GM18508 (cell line): ENCODE measurements at regions not wholly inside any gene's neighbourhood (a gene's known extent, or its start where the extent isn't known, plus 50 kb on each side); places are given as distances from the start of the nearest gene placed in this dataset.

Experiments
- ATAC-seq: cut with Tn5 transposase; IDR thresholded peaks from one replicate; pipeline ENCODE4 v1.9.1; 2021; ENCODE audit warnings: moderate number of reproducible peaks; ENCODE audit not compliant: insufficient read depth, unreplicated experiment

DNA sequence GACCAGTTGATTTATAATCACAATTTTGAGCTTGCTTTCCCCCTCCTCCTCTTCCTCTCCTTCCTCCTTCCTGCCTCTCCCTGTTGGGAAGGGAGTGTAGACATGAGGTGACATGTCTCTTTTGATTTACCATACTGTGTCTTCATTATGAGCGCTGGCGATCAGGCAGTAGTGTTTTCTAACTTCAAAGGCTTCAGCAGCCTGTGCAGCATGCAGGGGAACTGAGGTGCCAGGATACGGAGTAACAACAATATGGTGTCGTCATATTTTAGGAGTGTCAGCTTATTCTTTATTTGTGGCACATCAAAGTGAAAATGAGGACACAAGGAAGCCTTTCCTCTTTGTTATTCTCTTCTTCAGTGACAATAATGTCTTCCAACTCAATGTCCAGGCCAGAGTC lies 864.2 kb downstream of the SLC4A3 start:
- no peak for ATAC-seq

DNA sequence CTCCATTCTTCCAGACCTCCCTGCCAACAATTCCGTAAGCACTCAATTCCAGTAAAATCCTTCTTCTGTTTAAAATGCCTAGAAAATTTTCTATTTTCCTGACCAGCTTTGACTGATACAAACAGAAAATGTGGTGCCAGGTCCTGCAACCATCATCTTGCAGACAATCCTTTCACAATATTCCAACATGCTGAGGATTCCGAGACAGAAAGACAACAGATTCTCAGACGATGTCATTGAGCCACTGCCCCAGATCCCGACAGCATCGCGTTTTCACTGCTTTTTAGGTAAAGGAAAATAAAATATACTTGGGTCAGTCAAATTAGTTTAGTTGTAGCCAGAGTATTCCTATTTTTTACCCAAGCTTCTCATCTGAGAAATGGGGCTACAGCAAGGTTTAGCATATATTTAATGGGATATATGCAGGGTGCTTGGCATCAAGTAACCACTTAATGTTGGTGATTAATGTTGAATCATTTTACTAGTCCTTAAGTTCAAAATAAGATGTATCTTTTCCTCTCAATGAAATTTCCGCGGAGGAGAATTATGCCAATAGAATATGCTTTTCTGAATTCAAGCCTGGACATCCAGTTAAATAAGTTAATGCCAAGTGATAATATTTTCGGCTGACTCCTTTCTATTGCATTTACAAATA lies 866.6 kb downstream of the SLC4A3 start:
- no peak for ATAC-seq

DNA sequence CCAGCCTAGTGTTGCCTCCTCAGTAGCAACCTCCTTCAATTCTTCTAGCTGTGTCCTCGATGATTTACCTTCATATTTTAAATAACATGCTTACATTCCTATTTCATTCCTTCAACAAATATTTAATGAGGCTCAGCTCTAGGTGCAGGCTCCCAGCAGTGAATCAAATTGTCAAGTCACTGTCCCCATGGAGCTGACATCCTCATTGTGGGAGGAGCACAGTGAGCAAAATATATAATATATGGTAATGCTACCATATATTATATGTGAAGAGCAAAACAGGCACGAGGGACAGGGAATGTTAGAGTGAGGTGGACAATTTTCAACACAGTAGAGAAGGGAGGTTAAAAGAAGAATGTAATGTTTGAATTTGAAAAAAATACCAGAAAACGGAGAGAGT lies 869.1 kb downstream of the SLC4A3 start:
- ATAC-seq, result no peak

DNA sequence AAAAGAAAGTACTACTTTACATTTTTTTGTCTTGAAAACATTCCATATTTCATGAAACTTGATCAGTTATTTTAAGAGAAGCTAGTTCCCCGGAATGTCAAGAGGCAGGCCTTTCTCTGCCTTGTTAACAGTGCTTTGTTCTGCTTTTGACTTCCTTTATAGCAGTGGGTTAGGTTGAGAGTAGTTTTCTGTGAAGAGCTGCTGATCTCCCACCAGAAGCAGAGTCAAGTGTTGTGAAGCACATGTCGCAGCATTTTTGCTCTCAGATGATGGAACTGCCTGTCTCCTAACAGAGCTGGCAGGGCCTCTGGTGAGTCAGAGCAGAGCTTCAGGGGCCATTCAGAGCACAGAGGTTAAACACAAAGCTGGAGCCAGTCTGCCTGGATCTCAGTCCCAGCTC lies 871.8 kb downstream of the SLC4A3 start:
- no peak for ATAC-seq

DNA sequence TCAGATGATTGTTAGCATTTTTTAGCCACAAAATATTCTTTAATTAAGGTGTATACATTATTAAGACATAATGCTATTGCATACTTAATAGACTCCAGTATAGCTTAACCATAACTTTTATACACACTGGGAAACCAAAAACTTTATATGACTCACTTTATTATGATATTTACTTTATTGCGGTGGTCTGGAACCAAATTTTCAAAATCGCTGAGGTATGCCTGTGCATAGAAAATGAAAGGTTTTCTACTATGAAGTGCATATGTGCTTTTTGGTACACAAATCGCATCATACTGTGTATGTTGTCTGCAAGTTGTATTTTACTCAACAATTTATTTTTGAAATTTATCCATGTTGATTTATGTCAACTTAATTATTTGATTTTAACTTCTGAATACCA lies 875.1 kb downstream of the SLC4A3 start:
- no peak for ATAC-seq

DNA sequence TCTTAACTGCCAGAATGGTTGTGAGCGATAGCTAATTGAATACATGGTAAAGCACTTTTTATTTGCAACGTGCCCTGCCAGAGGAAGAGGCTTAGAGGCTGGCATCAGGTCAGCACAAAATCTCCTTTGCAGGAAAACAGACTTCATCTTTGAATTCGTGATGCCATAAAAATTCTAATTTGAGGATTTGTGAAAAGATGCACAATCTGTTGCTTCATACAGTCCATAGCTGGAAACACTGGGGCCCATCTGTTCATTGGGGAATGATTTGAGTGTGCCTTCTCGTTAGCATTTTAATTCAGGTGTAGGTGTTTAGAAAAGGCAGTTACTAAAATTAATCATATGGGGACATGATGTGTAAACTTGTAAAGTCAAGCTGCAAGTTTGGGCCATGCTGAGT lies 876.0 kb downstream of the SLC4A3 start:
- ATAC-seq, result no peak

DNA sequence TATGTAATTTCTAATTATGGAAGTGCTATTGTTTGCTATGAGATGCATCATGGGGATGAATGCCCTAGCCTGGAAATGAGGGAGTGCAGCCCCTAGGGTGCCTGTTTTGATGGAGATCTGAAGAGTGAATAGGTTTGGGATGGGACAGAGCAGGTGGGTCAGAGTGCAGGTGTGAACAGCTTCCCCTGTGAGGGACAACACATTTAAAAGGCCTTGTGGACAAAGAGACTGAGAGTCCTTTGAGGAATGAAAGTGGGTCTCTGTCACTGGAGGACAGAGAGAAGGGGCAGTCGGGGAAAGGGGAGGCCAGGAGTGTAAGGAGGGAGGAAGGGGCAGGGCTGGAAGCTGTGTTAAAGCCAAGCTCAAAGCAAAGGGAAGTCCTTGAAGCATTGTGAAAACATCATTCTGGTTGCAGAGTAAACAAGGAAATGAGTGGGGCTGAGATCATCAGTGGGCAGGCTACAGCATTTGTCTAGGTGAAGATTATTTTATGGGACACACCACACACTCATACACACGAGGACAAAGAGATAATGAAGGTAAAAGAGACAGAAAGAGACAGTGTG lies 877.6 kb downstream of the SLC4A3 start:
- no peak for ATAC-seq

DNA sequence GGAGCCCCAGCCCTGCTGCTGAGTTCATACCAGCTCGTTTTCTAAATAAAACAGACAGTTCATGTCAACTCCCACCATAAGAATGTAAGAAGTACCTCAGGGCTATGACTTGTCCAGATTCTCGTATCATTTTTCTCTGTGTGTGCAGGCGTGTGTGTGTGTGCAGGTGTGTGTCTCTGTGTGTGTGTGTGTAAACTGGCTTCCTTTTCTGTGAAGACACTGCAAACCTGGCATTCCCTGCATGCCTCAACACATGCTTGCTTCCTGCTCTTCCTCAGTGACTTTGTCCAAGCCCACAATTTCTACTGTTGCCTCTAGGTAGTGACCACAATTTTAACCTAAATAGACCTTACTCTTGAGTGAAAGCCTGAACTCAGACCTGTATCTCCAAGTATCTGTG lies 879.0 kb downstream of the SLC4A3 start:
- no peak for ATAC-seq

DNA sequence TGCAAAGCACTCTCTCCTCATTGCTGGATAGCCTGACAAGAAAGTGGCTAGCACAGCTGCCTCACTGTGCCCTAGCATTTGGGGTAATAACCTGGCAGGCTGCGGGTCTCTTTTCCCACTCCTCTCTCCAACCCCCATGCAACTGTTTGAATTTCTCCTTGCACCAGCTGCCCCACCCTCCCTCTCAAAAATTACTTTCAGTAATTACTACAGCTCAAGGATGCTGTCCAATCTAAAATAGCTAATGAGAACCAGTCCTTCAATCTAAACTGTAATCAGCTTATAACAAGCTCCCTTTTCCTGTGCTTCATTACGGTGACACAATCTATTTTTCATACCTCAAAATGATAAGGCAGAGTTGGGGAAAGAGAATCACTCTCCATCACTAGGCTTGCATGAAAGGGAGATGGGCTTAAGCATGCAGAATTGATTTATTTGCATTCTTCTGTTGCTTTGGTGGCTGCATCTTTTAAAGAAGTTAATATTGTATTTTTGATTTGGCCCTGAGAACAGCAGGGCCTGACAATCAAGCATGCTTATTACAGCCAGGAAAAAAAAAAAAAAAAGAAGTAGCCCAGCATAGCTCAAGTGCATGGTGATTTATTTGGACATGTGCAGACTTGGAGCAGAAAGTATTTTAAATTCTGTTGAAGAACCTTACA lies 881.8 kb downstream of the SLC4A3 start:
- ATAC-seq, result no peak

DNA sequence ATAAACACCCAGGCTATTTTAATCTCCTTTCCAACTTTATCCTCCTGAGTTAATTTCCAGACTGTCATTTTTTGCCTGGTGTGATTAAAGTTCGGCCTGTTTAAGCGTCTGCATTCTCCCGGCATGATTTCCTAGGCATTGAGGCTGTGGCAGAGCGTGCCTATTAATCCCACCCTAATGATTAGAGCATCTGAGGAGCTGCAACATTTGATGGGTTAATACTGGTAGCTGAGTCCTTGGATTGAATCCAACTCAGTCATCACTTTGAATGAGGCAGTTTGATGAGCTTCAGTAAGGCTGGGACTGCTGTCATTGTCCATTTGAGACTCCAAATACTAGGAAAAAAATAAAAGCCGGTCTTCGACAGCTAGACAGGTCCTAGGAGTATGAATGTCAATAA lies 882.5 kb downstream of the SLC4A3 start:
- no peak for ATAC-seq

DNA sequence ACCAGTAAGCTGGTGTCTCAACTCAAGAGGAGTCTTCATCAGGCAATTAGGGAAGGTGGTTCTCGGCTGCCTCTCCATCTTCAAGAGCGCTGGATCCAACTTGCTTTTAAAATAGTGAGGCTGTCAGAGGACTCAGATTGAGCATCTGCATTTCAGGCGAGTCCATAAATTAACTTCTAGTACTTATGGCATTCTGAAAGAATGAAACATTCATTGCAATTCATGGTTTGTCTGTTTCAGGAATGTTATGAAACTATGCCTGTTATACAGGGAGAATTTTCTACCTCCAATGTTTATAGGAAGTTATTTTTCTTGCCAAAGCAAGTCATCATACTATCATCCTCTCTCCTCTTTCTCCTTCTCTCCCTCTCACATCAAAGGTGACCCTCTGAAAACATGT lies 883.2 kb downstream of the SLC4A3 start:
- ATAC-seq, result no peak

DNA sequence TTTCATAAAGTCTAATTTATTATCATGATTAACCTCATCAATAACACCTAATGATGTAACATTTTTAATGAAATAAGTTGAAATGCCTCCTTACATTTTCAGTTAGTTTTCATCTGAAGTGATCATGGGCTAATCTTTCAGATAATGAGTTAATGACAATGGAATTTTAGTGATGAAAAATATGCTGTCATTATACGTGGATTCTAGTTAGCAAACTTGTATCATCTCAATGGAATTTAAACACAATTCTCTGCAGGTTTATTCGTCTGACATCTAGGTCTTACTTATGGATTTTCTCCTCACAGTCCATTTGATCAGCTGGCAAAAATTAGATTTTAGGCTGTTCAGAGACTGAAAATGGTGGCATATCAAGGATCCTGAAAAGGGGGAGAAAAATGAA lies 885.0 kb downstream of the SLC4A3 start:
- ATAC-seq, result no peak

DNA sequence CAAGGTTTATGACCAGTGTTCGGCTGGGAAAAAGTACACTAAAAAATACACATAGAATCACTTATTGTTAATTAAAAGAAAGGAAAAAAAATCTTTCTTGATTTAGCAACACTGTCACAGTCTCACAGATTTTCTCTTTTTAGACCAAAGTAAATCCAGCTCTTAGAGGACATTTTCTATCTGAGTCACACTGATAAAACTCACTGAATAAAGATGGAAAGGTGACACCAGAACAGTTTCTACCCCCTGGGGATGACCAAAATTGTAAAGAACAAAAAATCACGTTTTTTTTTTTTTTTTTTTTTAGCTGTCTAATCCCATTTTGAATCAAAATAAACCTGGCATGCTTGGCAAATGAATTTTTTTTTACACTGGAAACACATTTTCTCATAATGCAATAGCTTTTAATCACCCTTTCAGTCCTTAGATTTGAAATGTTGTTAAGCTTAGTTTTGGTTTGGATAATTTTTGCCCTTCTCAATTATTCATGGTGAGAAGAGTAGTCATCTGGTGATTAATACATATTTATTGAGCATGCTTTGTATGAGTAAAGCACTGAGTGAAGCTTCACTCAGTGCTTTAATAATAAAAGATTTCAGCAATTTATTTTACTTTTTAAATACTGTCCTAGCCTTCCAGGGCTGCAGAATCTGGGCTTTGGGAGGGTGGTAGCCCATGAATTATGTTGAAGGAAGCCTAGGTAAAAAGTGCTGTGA lies 886.3 kb downstream of the SLC4A3 start:
- no peak for ATAC-seq

DNA sequence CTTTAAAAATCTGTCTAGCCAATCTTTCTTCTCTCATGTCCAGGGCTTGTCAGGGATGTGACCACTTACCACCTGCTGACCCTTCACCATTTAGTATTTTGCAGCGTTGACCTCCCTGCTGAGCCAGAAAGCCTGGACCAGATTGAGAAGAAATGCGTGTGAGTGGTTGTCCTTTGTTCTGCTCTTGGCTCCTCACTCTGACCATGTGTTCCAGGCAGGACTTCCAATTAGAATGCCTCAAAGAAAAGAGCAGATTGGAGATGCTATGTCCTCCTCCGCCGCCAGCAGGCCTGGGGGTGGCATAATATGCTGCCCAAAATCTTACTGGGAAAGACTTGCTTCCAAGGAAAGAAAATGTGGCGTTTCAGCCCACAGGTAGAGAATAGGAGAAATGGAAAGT lies 894.1 kb downstream of the SLC4A3 start:
- ATAC-seq, result no peak

DNA sequence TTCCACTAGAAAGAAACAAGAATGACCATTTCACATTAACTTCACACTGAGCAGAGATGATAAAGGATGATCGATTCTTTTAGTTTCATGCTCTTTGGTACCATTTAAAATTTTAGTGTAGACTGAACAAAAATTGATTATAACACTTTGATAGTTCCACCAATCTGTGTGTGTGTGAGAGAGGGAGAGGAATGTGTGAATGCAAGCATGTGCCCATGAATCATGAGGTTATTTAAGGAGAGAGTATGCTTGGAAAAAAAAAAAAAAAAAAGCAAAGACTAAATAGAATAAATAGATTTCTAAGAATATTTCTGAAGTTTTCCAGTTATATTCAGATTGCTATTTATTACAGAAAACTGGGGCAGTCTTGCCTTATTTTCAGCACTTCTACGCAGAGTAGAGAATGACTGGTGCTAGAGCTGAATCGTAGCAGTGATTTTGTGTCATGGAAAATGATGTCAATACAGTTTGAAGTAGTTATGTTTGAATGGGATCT lies 900.8 kb downstream of the SLC4A3 start:
- ATAC-seq, result no peak

DNA sequence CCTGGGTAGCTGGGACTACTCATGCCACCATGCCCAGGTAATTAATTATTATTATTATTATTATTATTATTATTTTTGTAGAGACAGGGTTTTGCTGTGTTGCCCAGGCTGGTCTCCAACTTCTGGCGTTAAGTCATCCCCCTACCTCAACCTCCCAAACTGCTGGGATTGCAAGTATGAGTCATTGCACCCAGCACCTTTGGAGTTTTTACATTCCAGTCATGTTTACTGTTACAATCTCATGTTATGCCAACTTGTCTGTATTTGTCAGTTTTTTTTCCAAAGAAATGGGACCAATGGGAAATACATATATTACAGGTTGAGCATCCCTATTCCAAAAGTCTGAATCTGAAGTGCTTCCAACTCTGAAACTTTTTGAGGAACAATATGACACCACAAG lies 903.8 kb downstream of the SLC4A3 start:
- no peak for ATAC-seq

DNA sequence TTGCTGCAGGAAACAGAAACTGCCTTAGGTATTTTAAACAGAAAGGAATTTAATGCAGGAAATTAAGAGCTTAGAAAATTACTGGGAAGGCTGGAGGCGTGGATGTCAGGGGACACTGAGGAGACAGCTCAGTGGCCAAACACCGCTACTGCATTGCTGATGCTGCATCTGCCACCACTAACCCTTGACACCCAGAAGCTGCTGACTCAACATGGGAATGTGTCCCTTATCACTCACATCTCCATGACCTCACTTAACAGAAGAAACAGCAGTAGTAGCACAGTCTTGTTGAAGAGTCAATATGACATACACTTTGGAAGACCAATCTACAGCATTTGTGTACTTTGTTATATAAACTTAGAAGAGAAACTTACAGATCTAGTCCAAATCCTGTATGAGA lies 906.1 kb downstream of the SLC4A3 start:
- no peak for ATAC-seq

DNA sequence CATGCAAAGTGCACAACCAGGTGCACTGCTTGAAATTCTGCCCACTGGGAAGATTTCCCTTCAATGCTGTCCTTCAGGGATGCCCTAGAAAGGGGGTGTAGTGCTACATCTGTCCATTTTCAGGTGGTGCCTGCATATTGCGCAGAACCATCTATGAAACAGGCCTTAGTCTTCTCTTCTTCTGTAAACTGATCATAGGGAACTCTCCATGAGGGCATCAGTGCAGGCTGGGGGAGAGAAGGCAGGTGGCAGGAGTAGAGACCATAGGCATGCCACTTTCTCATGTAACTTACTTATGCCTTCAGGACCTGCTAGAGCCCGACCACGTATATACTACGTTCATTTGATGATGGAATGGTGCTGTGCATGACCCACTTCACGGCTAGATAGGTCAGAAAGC lies 912.1 kb downstream of the SLC4A3 start:
- no peak for ATAC-seq

DNA sequence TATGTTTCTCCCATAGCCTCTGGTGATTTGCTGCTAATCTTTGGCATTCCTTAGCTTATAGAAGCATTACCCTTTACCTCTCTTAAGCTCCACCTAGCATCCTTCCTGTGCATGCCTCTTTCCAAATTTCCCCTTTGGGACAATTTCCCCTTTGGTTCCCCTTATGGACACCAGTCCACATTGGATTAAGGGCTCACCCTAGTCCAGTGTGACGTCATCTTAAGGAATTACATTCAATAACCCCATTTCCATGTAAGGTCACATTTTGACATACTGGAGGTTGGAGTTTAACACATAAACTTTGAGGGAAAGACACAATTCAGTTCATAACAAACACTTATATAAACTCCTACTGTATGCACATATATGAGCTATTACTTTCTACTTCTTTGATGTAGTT lies 916.6 kb downstream of the SLC4A3 start:
- ATAC-seq, result no peak

DNA sequence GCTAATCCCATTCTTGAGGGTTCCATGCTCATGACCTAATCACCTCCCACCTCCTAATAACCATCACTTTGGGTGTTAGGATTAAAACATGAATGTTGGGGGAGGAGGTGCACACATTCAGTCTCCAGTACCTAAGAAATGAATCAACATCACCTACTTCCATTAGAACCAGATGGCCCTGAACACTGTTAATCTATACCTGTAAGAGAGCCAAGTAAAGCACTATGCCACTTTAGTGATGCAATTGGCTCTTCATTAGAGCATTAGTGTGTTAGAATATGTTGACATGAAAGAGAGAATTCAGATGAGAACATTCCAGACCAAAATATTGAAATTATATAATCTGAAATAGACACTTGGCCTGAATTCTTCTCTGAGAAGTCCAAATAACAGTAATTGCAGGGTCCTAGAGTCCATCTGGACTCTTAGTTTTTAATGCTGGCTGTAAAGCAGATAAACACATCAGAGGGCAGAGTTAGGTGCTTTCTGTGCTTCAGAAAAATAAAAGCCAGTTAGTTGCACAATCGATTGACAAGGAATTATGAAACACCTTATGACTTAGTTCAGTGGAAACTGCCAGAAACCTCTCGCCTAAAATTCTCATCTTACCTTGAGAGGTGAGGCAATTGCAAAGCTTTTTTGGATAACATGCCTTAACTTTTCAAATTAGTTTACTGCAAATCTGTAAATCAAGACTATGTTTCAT lies 923.7 kb downstream of the SLC4A3 start:
- ATAC-seq, result no peak
